ENCODE measurements at regions not wholly inside any gene's neighbourhood (a gene's known extent, or its start where the extent isn't known, plus 50 kb on each side); places are given as distances from the start of the nearest gene placed in this dataset.

DNA sequence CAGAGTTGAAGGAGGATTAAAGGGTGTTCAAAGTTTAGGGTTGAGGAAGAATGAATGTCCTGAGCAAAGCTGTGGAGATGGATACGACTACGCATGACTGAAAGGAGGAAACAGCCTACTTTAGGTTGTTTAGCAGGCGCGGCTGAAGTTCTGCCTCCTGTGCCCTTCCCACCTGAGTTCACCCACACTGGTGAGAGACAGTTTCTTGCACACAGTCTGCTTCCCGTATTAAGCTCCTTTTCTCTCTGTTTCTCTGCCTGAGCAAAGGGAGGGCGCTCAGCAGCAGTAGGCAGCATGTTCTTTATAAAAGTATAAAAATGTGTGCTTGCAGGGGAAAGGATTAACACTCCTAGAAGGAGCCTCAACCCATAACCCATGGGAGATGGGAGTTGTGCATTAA lies 224.0 kb upstream of the SMARCA2 start:
- no peak for DNase-seq

DNA sequence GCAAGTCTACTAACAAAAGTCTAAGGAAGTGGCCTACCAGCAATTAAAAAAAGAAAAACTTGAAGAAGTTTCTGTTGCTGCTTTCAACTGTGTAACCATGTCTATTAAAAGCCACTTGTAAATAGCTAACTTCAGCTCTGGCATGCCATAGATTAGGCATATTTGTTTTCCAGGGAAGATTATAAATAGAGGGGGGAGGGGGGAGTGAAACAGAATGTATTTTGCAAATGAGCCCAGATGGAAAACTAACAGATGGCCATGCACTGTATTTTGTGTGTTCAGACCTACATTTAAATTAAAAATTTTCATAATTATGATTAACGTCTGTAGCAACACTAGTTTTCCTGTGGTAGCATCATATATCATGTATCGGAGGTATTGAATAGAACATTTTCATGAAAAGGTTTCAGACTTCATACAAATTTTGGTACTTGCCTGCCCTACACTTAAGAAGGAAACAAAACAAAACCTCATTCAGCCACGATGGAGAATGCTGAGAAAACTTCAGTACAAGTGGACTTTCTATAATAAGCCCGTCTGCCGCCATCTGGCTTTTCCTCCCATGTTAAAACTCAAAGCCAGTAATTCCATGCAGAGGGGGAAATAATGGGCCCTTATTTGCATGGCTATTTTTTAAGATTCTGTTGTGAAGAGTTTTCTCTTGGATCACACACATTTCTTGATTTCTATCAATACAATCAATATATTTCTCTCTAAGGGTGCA lies 220.4 kb upstream of the SMARCA2 start:
- DNase-seq: no peak

DNA sequence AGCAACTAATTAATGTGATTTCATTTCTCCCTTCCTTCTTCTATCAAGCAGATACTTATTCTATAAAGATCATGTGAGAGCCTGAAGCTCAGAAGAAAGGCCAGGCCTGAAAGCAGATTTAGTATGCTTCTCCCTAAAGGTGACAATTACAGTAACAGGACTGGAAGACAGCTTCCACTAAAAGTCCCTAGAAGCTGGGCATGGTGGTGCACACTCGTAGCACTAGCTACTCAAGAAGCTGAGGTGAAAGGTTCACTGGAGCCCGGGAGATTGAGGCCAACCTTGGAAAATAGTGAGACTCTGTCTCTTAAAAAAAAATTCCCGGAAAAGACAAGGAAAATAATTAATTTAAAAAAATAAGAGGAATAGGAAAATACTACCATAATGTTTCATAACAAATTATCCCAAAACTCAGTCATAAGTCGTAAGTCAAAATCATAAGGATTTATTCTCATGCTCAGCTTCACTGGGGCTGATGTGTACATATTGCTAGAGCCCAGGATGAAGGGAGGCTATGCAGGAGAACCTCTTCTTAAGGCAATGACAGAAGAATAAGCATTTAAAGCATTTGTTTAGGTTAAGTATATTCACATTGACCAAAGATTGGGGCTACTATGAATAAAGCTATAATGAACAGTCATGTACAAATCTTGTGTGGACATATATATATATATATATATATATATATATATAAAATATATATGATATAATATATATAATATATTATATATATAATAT lies 210.8 kb upstream of the SMARCA2 start:
- DNase-seq: no peak

DNA sequence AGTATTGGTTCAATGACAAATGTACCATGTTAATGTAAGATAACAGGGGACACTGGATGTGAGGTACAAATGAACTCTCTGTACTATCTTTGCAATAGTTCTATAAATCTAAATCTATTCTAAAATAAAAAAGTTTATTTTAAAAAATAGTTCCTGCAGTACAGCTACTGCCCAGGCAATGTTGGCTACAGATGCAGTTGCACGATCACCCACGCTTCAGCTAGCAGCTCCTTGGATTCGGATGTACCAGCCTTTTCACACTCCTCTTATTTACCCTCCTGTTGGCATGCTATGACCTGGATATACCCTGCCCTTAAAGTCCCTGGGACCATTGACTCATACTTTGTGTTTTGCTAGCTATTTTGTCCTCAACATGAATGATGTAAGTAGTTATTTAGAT lies 185.4 kb upstream of the SMARCA2 start:
- DNase-seq: no peak

DNA sequence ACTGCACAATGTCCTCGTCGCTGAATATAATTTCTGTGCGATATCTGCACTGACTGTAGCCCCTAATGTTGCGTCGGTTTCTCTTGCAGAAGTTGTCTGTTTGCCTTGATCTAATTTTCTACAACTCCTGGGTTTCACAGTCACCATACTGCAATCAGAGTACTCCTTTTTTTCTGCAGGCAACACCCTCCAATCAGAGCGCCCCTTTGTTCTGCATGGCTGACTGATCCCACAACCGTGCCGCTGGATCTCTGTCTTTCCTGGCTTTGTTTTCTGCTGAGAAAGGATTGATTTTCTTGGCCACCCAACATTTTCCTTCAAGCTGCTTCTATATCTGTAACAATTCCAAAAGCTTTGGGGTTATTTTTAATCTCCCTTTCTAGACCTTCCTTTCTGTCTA lies 182.2 kb upstream of the SMARCA2 start:
- no peak for DNase-seq

DNA sequence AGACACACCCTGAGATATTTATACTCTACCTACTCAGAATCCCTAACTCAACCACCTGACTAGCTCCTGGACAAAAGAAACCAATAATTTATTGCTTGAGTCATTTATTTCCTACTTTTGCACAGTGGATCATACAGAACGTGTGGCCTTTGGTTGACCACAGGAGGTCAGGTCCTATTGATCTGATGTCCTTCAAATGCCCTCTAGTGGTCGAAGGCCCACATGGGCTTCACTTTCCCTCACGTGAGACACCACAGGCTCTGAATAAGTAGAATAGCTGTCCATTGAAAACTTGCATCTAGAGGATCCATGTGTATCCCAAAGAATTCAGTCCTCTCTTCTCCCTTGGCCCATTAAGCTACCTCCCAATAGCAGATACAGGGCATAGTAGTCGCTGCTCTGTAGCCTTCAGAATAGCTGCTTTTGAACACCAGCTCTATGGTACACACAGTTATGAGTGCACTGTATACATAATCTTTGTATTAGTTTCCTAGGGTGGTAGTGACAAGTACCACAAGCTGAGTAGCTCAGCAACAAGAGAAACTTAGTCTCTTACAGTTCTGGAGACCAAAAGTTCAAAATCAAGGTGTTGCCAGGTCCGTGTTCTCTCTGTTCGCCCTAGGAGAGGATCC lies 177.6 kb upstream of the SMARCA2 start:
- DNase-seq: peak; percentile 35 to 57

DNA sequence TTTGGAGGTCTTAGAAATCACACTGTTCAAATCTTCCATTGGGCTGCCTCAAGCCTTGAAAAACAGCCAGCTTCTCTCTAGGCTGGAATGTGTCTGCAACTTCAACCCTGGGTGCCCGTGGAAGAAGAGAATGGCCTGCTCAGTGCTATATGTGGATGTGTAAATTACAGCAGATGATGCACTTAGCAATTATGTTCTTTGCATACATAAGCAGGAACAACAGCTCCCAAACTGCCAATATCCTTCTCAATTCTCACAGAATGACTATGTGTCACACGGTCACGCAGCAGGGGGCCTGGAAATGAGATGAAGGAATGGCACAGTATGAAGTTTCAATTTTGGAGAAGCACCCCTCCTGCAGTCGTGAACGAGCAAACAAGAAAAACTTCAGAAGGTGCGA lies 175.2 kb upstream of the SMARCA2 start:
- no peak for DNase-seq

DNA sequence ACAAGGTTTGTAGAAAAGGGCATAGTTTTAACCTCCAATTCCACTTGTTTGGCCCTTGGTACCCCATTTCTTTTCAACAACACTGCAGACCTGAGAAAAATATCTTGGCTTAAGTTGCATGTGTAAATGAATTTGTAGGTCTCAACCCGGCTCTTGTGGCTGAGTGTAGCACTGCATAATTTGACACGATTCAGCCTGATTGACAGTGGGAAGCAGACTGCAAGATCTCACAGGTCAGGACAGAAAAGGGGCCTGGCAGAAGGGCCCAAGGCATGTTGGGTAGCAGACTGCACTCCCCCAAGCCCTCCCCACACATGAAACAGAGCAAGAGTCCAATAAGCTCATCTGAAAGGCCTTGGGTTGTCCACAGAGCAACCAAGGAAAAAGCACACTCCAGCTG lies 169.7 kb upstream of the SMARCA2 start:
- DNase-seq: no peak

DNA sequence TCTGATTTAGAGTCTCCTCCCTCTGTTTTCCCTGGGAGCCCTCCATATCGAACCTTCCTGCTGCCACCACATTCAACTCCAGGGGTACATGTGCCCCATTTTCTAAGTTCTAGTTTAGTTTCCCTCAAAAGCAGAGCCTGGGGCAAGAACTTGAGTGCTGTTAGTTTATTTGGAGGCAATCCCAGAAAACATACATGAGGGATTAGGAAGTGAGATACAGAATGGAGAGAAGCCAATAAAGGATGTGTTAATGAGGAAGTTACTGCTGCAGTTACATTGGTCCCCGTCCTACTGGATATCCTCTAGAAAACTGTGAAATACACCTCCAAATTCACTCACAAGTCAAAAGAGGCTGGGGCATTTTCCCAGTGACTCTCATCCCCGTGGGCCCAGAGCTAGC lies 159.4 kb upstream of the SMARCA2 start:
- DNase-seq: no peak

DNA sequence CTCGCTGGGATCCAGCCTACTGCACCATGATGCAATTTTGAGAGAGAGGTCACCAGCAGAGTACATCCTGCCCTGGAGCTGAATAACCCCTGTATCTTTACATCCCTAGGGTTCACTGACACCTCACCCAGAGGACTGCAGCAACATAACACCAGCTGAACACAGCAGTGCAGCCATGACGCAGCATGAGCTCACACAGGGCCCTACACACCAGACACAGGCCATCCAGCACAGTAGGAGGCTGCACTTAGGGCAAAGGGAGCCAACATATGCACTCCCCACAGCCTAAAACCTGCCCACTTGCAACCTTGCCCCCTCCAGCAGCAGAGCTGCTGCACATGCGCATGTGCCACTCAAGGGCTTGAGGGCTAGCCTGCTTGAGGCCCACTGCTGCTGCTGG lies 157.3 kb upstream of the SMARCA2 start:
- DNase-seq: no peak

DNA sequence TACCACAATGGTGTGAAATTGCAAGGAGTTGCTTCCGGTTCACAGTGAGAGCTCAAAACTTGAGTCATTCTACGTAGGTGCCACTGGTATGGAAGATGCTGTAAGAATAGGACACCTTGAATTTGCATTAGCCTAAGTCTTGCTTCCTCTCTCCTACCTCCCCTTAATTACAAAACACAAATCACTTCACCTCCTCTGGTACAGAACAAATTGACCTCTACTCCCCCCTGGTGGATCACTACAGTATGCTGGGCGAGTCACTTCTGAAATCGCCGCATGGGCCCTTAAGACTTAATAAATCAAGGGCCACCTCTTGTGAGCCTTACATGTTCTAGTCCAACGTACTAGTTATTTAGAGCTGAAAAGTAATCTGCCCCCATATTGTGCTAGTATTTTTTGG lies 145.3 kb upstream of the SMARCA2 start:
- DNase-seq: peak; percentile 14 to 24

DNA sequence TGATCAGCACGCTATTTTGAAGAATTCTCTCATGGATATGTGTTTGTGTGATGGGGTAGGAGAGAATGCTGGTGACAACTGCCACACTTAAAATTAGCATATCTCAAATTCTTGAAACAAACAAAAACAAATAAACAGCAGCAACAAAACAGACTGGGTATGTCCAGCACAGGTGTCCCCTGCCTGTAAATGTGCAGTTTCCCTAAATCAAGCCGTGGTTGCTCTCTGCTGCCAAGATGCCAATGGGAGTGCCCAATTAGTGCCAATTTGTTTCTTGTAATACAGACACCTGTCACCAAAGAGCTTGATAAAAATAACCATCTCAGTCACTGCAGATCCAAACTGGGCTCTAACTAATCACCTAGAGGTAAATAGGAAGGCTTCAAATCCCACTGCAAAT lies 144.2 kb upstream of the SMARCA2 start:
- no peak for DNase-seq

DNA sequence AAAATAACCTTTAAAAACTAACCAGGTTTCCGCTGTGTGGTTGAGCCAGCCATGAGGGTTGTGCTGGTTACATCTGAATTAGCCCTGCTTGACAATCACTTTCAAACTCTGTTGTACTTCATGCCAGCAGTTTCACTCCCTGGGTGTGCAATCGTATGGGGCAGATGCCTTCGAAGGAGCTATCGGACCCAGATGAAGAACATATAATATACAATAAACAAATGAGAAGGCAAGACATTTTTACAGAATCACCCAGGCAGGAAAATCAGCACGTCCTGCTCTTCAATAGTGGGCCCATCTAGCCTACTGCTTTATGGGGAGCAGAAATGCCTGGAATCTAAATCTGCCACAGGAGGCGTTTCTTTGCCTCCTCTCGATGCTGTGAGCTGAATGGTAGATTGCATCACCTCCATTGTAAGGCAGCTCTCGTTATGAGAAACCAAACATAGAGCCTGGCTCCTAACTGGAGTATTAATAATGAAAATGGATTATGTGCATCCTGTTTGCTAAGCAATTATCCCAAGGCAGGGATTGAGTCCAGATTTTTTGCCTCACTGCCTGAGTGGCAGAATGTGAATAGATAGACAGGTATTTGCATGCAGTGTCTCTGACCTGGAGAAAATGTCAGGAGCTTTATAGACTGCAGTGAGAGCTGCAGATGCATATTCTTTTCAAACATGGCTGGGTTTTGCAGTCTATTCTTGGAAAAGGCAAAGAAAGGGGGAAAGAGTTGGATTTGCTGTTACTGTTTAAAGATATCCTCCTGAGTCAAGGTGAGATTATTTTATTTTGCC lies 143.3 kb upstream of the SMARCA2 start:
- DNase-seq: peak in 1 of 2 experiments; percentile 64

DNA sequence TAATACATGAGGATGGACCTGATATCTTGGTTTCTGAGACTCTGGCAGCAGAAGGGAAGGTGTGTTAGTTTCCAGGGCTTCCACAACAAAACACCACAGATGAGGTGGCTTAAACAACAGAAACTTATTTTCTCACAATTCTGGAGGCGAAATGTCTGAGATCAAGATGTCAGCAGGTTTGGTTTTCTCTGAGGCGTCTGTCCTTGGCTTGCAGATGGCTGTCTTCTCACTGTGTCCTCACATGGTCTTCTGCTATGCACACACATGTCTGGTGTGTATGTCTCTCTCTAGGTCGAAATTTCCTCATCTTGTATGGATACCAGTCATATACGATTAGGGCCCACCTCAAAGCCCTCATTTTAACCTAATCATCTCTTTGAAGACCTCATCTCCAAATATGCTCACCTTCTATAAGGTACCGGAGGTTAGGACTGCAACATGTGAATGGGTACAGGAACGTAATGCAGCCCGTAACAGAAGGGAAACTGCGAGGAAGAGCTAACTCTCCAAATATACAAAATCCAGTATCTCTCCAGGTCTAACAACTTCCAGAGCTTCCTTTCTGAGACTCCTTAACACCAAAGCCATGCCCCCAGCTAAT lies 139.8 kb upstream of the SMARCA2 start:
- DNase-seq: no peak

DNA sequence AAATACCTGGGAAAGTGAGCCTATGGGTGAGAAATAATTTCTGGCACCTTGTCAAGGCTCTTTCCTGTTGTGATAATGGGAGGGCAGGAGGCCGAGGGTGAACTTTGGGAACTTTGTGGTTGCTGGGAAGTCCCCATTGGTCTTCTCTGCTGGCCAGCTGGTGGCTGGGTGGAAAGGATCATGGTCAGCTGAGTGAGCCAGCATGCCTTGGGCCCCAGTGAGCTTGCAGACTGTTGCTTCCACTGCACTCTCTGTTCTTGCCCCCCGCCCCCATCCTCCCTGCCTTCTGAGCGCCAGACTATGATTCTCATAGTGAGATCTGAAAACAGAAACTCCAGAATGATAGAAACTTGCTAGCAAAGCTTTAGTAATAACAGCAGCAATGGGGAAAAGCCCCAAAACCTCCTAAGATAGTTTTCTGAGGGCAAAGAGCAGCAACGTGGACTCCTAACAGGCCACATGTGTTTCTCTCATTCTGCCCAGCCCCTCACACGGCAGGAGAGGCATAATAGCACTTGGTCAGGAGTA lies 139.2 kb upstream of the SMARCA2 start:
- no peak for DNase-seq

DNA sequence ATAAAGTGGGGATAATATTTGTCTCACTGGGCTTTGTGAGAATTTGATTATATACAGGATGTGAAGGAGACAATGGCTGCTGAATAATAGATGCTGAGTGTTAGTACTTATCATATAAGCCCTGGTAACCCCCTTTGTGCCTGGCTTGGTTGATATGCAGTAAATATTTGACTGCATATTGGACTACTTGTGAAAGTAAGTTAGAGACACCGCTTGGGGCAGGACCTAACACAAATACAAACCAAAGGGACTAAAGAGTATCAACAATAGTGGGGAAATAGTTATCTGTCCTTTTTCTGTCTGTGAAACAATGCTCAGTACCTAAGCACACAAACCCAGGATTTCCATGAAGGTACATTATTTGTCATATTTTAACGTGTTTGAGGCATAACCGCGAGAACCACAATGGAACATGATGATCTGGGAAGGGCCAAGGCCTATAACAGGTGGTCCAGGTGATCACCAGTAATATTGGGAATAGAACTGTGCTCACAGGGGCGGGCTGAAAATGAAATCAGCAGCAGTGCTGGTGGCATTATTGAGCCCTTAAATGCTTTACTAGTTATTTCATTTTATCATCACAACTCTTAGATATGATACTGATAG lies 138.2 kb upstream of the SMARCA2 start:
- DNase-seq: no peak

DNA sequence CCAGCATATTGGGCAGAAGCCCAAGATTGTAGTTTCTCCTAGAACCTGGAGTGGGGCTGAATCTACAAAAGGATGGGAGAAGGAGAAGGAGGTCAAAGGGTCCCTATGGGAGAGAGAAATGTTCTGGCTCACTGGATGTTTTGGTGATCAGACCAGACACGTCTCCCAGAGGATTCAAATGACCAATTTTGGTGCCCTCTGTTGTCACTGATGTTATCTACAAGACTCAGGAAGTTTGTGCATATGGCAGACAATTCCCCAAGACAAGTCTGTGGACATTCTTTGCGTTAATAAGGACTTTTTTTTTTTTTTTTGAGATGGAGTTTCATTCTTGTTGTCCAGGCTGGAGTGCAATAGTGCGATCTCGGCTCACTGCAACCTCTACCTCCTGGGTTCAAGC lies 137.2 kb upstream of the SMARCA2 start:
- no peak for DNase-seq

DNA sequence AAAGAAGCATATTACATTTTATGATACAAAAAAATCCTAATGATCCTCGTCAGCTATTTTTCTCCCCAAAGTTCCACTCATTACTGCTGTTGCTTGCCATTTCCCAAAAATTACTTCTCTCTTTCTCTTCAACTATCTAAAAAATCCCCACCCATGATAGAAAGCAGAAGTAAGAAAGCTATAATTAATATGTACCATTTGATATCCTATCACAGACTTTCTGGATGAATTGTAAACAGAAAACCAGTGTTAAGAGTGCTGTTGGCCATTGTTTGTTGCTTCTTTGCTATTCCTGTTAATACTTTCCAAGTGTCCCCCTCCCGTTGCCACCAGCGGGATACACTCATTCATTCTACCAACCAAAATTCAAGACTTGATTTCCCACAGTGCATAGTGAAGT lies 136.3 kb upstream of the SMARCA2 start:
- DNase-seq: no peak

DNA sequence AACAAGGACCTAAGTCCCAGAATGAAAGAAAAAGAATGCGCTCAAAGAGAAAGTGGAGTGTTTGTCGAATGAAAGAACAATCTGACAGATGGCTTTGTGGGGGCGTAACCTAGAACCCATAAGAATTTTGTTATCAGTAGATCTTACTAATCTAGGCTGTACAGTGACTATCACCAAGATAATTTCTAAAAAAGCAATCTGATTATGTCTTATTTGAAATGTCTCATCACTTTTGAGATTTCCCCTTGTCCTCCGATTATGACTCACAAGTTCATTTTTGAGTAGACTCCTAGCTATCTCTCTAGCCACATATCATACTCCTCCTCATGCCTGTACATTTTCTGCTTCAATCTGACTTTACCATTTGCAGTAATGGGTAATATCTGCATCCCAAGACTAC lies 135.6 kb upstream of the SMARCA2 start:
- DNase-seq: no peak

DNA sequence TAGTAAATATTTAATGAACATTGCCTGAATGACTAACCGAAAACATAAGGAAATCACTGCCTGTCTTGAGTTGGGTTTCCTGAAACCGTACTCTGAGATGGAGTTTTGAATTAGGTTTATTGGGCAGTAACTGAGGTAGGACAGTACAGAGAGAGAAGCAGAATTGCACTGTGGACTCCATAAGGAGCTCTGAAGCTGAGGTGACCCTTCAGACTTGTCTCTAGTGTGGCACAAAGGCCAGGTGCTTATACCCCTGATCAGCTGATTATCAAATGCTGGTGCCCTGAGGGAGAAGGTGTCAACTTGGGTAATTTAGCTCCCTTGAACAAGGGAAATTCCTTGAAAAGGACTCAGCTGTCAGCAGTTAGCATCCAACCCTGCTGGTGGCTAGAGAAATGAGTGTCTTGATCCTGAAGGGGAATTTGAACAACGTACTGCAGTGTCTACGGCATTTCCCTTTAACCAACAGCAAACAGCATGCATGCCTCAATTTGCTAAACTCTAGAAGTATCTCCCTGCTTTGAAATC lies 135.0 kb upstream of the SMARCA2 start:
- DNase-seq: no peak

DNA sequence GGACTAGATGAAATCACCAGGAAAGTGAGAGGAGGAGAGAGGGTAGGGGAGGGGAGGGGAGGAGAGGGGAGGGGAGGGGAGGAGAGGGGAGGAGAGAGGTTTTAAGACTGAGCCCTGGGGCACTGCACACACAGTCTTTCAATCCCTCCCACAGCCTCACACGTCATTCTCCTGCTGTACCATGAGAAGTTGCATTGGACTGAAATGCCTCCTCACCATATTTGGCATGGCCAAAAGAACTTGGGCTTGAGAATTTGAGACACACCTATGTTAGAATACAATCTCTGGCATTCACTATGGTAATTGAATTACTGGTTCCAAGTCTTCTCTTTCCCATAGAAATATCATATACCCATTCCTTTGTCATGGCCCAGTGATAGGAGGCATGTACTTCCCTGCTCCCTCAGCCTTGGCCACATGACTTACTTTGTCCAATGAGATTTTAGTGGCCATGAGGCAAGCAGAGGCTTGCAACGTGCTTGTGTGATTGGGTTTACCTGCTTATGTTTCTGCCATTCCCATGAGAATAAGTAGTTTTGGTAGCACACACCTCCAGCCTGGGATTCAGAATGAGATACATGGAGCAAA lies 133.3 kb upstream of the SMARCA2 start:
- DNase-seq: no peak

Data from NCI-H1930 (cell line).